SK-N-SH (cell line): ENCODE measurements at regions not wholly inside any gene's neighbourhood (a gene's known extent, or its start where the extent isn't known, plus 50 kb on each side); places are given as distances from the start of the nearest gene placed in this dataset.

Experiments
- EP300 ChIP-seq, 2 experiments: IDR thresholded peaks; 2 replicates each; pipeline versions ENCODE4 v1.4.0 to v1.6.1; 2012; ENCODE audit warnings: borderline replicate concordance in 1 of 2, low read depth in 1 of 2, low read length in 1 of 2
- PBX3 ChIP-seq: IDR thresholded peaks from 2 replicates; pipeline ENCODE4; 2012
- TAF1 ChIP-seq: IDR thresholded peaks from 2 replicates; pipeline ENCODE4 v1.6.1; 2012; ENCODE audit warnings: low read depth, mild to moderate bottlenecking, low read length, moderate library complexity, borderline replicate concordance
- USF1 ChIP-seq: IDR thresholded peaks from 2 replicates; pipeline ENCODE4 v1.4.0; 2012; ENCODE audit warnings: low read depth, borderline replicate concordance
- TF ChIP-seq, protein P1 (sequence below): fragments of 200-600 bp; sonication (generic); IDR thresholded peaks from 2 replicates; pipeline ENCODE4 v1.6.1; 2017; ENCODE audit warnings: antibody characterized with exemption, mild to moderate bottlenecking, moderate library complexity
- TF ChIP-seq, protein P2 (sequence below): IDR thresholded peaks from 2 replicates; pipeline ENCODE4 v1.6.1; 2012; ENCODE audit warnings: mild to moderate bottlenecking, low read depth, low read length, moderate library complexity

DNA sequence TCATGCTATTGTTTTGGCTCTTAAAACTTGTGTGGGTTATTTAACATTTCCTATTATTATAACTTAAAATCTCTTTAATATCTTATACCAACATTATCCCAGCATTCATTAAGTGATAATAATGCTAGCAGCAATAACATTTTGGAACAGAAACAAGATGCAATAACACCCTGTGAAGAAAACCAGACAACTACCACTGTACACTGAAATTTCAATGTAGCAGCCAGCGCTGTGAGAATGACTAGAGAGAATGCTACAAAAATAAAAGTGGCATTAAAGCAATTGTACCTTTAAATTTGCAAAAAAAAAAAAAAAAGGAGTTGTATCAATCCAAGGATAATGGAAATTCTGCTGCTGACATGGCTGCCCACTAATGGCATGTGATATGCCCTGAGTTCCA, 269.9 kb downstream of the TTC32 start:
- TF ChIP-seq, protein P1, sequence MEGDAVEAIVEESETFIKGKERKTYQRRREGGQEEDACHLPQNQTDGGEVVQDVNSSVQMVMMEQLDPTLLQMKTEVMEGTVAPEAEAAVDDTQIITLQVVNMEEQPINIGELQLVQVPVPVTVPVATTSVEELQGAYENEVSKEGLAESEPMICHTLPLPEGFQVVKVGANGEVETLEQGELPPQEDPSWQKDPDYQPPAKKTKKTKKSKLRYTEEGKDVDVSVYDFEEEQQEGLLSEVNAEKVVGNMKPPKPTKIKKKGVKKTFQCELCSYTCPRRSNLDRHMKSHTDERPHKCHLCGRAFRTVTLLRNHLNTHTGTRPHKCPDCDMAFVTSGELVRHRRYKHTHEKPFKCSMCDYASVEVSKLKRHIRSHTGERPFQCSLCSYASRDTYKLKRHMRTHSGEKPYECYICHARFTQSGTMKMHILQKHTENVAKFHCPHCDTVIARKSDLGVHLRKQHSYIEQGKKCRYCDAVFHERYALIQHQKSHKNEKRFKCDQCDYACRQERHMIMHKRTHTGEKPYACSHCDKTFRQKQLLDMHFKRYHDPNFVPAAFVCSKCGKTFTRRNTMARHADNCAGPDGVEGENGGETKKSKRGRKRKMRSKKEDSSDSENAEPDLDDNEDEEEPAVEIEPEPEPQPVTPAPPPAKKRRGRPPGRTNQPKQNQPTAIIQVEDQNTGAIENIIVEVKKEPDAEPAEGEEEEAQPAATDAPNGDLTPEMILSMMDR: no peak
- TF ChIP-seq USF1 (no peak), PBX3 (no peak), EP300 (IDR thresholded peaks at IDR 0.05; ENCODE audit: borderline replicate concordance in 1 of 2, low read depth in 1 of 2, low read length in 1 of 2) (no peak), TAF1 (no peak)
- TF ChIP-seq, protein P2, sequence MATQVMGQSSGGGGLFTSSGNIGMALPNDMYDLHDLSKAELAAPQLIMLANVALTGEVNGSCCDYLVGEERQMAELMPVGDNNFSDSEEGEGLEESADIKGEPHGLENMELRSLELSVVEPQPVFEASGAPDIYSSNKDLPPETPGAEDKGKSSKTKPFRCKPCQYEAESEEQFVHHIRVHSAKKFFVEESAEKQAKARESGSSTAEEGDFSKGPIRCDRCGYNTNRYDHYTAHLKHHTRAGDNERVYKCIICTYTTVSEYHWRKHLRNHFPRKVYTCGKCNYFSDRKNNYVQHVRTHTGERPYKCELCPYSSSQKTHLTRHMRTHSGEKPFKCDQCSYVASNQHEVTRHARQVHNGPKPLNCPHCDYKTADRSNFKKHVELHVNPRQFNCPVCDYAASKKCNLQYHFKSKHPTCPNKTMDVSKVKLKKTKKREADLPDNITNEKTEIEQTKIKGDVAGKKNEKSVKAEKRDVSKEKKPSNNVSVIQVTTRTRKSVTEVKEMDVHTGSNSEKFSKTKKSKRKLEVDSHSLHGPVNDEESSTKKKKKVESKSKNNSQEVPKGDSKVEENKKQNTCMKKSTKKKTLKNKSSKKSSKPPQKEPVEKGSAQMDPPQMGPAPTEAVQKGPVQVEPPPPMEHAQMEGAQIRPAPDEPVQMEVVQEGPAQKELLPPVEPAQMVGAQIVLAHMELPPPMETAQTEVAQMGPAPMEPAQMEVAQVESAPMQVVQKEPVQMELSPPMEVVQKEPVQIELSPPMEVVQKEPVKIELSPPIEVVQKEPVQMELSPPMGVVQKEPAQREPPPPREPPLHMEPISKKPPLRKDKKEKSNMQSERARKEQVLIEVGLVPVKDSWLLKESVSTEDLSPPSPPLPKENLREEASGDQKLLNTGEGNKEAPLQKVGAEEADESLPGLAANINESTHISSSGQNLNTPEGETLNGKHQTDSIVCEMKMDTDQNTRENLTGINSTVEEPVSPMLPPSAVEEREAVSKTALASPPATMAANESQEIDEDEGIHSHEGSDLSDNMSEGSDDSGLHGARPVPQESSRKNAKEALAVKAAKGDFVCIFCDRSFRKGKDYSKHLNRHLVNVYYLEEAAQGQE: no peak
